ENCODE measurements at regions not wholly inside any gene's neighbourhood (a gene's known extent, or its start where the extent isn't known, plus 50 kb on each side); places are given as distances from the start of the nearest gene placed in this dataset.
A peak's percentile ranks its signal among the peaks of the same experiment; 100 is the strongest.

DNA sequence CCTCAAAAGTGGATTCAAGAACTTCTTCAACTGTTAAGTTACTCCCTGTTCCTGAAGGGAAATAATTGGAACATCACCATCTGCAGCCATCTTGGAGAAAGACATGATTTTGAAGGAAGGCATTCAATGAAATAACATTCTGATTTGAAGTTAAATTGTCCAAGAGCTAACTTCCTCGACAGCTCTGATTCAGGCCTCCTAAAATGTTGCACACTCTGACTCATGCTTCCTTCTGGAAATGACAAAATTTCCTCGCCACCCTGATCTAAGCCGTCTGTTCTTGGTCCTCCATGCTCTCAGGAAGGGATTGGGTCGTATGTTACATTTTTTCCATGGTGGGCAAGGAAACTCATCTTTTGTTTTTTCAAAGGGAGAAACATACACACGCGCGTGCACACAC, 496.9 kb upstream of the DIPK2B start:
- DNase-seq (ENCODE audit: low spot score), result peak; percentile 8
- TF ChIP-seq, protein P1, sequence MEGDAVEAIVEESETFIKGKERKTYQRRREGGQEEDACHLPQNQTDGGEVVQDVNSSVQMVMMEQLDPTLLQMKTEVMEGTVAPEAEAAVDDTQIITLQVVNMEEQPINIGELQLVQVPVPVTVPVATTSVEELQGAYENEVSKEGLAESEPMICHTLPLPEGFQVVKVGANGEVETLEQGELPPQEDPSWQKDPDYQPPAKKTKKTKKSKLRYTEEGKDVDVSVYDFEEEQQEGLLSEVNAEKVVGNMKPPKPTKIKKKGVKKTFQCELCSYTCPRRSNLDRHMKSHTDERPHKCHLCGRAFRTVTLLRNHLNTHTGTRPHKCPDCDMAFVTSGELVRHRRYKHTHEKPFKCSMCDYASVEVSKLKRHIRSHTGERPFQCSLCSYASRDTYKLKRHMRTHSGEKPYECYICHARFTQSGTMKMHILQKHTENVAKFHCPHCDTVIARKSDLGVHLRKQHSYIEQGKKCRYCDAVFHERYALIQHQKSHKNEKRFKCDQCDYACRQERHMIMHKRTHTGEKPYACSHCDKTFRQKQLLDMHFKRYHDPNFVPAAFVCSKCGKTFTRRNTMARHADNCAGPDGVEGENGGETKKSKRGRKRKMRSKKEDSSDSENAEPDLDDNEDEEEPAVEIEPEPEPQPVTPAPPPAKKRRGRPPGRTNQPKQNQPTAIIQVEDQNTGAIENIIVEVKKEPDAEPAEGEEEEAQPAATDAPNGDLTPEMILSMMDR (conservative IDR thresholded peaks at IDR 0.05; ENCODE audit: low read depth), result no peak
- POLR2A ChIA-PET (ENCODE audit: low non-redundant PET), result no interaction called here
- CTCF ChIA-PET, result no interaction called here
- no peak overlapping the region for H3K27ac ChIP-seq

DNA sequence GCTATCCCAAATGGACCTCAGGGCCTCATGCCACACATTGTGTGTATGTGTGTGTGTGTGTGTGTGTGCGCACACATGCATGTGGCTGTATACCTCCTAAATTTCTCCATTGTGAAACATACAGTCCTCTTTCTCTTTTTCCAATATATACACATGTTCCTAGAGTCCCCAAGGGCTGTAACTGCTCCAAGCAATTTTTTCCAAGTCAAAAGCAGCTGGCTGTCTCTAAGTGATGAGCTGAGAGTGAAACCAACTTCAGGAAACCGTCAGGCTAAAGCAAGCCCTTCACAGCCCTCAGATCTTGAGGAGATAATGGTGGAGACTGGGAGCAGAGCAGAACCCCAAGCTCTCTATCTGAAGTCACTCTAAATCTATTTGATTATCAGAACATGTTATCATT, 496.1 kb upstream of the DIPK2B start:
- TF ChIP-seq, protein P1 (conservative IDR thresholded peaks at IDR 0.05; ENCODE audit: low read depth), result no peak
- ChIA-PET POLR2A (ENCODE audit: low non-redundant PET) (no interaction called here), CTCF (no interaction called here)
- H3K27ac ChIP-seq, result no peak overlapping the region
- no peak for DNase-seq (ENCODE audit: low spot score)

DNA sequence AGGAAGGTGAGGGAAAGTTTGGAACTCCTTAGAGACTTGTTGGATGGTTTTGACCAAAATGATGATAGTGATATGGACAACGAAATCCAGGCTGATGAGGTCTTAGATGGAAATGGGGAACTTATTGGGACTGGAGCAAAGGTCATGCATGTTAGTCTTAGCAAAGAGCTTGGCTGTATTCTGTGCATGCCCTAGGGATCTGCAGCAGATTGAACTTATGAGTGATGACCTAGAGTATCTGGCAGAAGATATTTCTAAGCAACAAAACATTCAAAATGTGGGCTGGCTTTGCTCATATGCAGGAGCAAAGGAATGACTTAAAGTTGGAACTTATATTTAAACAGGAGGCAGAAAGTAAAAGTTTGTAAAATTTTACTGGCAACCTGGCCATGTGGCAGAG, 489.3 kb upstream of the DIPK2B start:
- DNase-seq (ENCODE audit: low spot score), result no peak
- no peak overlapping the region for H3K27ac ChIP-seq
- TF ChIP-seq, protein P1 (conservative IDR thresholded peaks at IDR 0.05; ENCODE audit: low read depth), result no peak
- ChIA-PET CTCF (interaction anchor here (0.7 kb wide), 1 partner anchor 52 kb away, joined by 3 read pairs; no protein-coding TSS in a partner anchor), POLR2A (ENCODE audit: low non-redundant PET) (no interaction called here)

DNA sequence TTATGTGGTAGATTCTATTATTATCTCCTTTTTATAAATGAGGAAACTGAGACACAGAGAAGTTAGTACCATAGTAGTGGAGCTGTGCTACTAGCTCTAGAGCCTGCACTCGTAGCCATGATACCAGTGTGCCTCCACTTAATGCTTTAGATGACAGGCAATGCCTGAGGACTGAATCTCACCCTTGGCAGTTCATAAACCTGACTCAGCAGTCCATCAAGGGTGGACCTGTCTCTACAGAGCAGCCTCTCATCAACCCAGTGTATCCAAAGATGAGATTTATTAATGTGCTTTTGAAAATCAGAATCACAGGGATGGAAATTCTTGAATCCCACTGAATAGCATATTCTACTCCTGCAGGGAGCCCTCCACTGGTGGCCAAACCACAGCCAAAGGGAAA, 483.2 kb upstream of the DIPK2B start:
- no peak for DNase-seq (ENCODE audit: low spot score)
- TF ChIP-seq, protein P1 (conservative IDR thresholded peaks at IDR 0.05; ENCODE audit: low read depth), result no peak
- POLR2A ChIA-PET (ENCODE audit: low non-redundant PET), result no interaction called here
- no peak overlapping the region for H3K27ac ChIP-seq
- CTCF ChIA-PET, result no interaction called here

DNA sequence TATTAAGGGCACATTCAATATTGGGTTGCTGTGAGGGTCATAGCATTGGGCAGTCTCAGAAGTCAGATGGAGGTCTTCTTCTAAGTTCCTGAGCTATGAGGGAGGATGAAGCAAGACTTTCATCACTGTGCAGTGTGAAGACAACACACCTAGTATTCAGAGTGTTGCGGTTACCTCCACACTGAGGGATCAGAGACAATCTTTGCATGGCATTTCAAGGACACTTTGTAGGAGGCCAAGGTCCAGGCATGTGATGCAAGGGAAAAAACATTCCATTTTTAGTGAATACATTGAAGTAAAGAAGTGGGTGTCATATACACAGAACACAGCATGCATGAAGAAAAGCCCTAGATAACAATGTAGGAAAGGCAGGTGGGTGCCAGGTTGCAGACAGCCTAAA, 481.2 kb upstream of the DIPK2B start:
- H3K27ac ChIP-seq, result no peak overlapping the region
- ChIA-PET CTCF (no interaction called here), POLR2A (ENCODE audit: low non-redundant PET) (no interaction called here)
- no peak for DNase-seq (ENCODE audit: low spot score)
- TF ChIP-seq, protein P1 (conservative IDR thresholded peaks at IDR 0.05; ENCODE audit: low read depth), result no peak

DNA sequence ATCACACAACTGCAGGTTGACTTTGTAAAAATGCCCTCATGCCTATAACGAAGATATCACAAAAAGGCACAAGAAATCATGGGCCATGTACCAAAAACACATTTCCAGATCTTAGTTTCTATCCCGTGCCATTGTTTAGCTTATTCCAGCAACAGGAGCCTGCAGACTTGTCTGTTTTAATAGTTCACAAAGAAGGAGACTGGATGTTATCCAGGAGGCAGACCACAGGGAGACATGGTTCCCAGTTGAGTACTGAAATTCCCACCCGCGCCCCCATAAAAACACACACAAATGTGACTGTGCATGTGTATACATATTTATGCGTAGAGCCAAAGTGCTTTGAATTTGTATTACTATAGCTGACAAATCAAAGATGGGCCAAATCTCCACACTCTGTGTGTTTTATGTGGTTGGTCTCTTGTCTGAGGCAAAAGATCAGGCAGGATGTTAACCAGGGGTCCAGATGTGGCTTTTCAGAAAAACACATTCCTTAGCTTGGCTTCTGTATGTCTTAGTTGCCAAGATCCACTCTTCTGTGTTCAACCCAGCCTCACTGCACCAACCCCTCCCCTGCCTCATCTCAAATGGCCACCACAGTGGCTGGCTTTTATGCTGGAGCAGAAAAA, 469.2 kb upstream of the DIPK2B start:
- no peak overlapping the region for H3K27ac ChIP-seq
- ChIA-PET POLR2A (ENCODE audit: low non-redundant PET) (no interaction called here), CTCF (interaction anchor here (0.5 kb wide), 1 partner anchor 9 kb away, joined by 5 read pairs; no protein-coding TSS in a partner anchor)
- DNase-seq (ENCODE audit: low spot score), result no peak
- TF ChIP-seq, protein P1 (conservative IDR thresholded peaks at IDR 0.05; ENCODE audit: low read depth), result no peak

Measured in RWPE1 (cell line).